Neural cell (in vitro differentiated cells): ENCODE measurements at regions not wholly inside any gene's neighbourhood (a gene's known extent, or its start where the extent isn't known, plus 50 kb on each side); places are given as distances from the start of the nearest gene placed in this dataset.

ENCODE experiments used
- H2AFZ ChIP-seq: fragments of 200-600, 300-800 bp; sonication (generic), shearing (Covaris generic); 2 replicates; pipeline ENCODE4 v1.6.0; 2014; ENCODE audit warnings: low read depth, mild to moderate bottlenecking, antibody characterized with exemption, low read length, moderate library complexity
- H3F3A ChIP-seq: fragments of 200-600 bp; shearing (Covaris generic); 2 replicates; pipeline ENCODE4 v1.6.1; 2016; ENCODE audit warnings: mild to moderate bottlenecking, moderate library complexity, mixed read lengths, antibody characterized with exemption, low read length; ENCODE audit not compliant: insufficient read depth, poor library complexity, severe bottlenecking
- H3K27ac ChIP-seq: fragments of 200-600, 300-800 bp; sonication (generic), shearing (Covaris generic); 2 replicates; pipeline ENCODE4 v1.5.1; 2014; ENCODE audit warnings: mild to moderate bottlenecking, low read length, moderate library complexity
- H3K27me3 ChIP-seq: fragments of 300-800, 200-600 bp; sonication (generic), shearing (Covaris generic); 2 replicates; pipeline ENCODE4 v1.6.0; 2014; ENCODE audit warnings: mild to moderate bottlenecking, low read depth, low read length, moderate library complexity; ENCODE audit not compliant: insufficient read depth
- H3K36me3 ChIP-seq: fragments of 300-800, 200-600 bp; sonication (generic), shearing (Covaris generic); 2 replicates; pipeline ENCODE4 v1.5.1; 2014; ENCODE audit warnings: mild to moderate bottlenecking, antibody characterized with exemption, low read length, moderate library complexity; ENCODE audit not compliant: insufficient read depth
- H3K4me2 ChIP-seq: fragments of 300-800, 200-600 bp; sonication (generic), shearing (Covaris generic); 2 replicates; pipeline ENCODE4 v1.6.0; 2014; ENCODE audit warnings: mild to moderate bottlenecking, low read length
- H3K4me3 ChIP-seq: fragments of 300-800, 200-600 bp; sonication (generic), shearing (Covaris generic); 2 replicates; pipeline ENCODE4 v1.5.1; 2014; ENCODE audit warnings: mild to moderate bottlenecking, low read length, moderate library complexity
- H3K79me2 ChIP-seq: fragments of 200-600 bp; shearing (Covaris generic); replicated peaks from 2 replicates; pipeline ENCODE4 v1.6.0; 2014; ENCODE audit warnings: mild to moderate bottlenecking, low read length, moderate library complexity; ENCODE audit not compliant: insufficient read depth
- H3K9ac ChIP-seq: fragments of 300-800, 200-600 bp; sonication (generic), shearing (Covaris generic); 2 replicates; pipeline ENCODE4 v1.6.1; 2016; ENCODE audit warnings: mild to moderate bottlenecking, low read length, mixed read lengths
- H3K9me2 ChIP-seq: fragments of 200-600 bp; shearing (Covaris generic); 2 replicates; pipeline ENCODE4 v1.6.1; 2016; ENCODE audit warnings: mild to moderate bottlenecking, low read length, mixed read lengths; ENCODE audit not compliant: insufficient read depth
- H3K9me3 ChIP-seq: fragments of 200-600, 300-800 bp; sonication (generic), shearing (Covaris generic); 2 replicates; pipeline ENCODE4 v1.6.1; 2016; ENCODE audit warnings: mild to moderate bottlenecking, mixed run types, low read length, moderate library complexity, mixed read lengths
- H4K20me1 ChIP-seq: fragments of 200-600 bp; shearing (Covaris generic); 2 replicates; pipeline ENCODE4 v1.6.1; 2016; ENCODE audit warnings: mild to moderate bottlenecking, mixed run types; ENCODE audit not compliant: insufficient read depth
- EP300 ChIP-seq: fragments of 450-650 bp; conservative IDR thresholded peaks from 2 replicates; pipeline ENCODE4 v1.6.1; 2014; ENCODE audit warnings: antibody characterized with exemption, mild to moderate bottlenecking, moderate library complexity; ENCODE audit not compliant: poor library complexity, severe bottlenecking
- EZH2 ChIP-seq: fragments of 200-600, 300-800 bp; shearing (Covaris generic), sonication (generic); IDR thresholded peaks from 2 replicates; pipeline ENCODE4 v1.6.1; 2014; ENCODE audit warnings: antibody characterized with exemption, low read length, borderline replicate concordance, mild to moderate bottlenecking; ENCODE audit not compliant: insufficient read depth, poor library complexity, severe bottlenecking
- MXI1 ChIP-seq: fragments of 450-650 bp; conservative IDR thresholded peaks from 2 replicates; pipeline ENCODE4 v1.6.1; 2014; ENCODE audit warnings: antibody characterized with exemption, mild to moderate bottlenecking; ENCODE audit not compliant: poor library complexity, severe bottlenecking
- POLR2AphosphoS5 ChIP-seq: IDR thresholded peaks from 2 replicates; pipeline ENCODE4 v1.6.1; 2012
- RAD21 ChIP-seq: fragments of 450-650 bp; conservative IDR thresholded peaks from 2 replicates; pipeline ENCODE4 v1.6.1; 2014; ENCODE audit warnings: antibody characterized with exemption, mild to moderate bottlenecking, moderate library complexity
- SMC3 ChIP-seq: fragments of 450-650 bp; conservative IDR thresholded peaks from 2 replicates; pipeline ENCODE4 v1.6.1; 2014; ENCODE audit warnings: antibody characterized with exemption, mild to moderate bottlenecking, moderate library complexity; ENCODE audit not compliant: poor library complexity
- TAF1 ChIP-seq: IDR thresholded peaks from 2 replicates; pipeline ENCODE4 v1.6.1; 2012; ENCODE audit warnings: low read depth
- TF ChIP-seq, protein P1 (sequence below): fragments of 450-650 bp; IDR thresholded peaks from 2 replicates; pipeline ENCODE4 v1.5.1; 2014; ENCODE audit warnings: antibody characterized with exemption, mild to moderate bottlenecking, moderate library complexity; ENCODE audit not compliant: poor library complexity, severe bottlenecking
- TF ChIP-seq, protein P2 (sequence below): IDR thresholded peaks from 2 replicates; pipeline ENCODE4 v1.6.1; 2012; ENCODE audit warnings: borderline replicate concordance

DNA sequence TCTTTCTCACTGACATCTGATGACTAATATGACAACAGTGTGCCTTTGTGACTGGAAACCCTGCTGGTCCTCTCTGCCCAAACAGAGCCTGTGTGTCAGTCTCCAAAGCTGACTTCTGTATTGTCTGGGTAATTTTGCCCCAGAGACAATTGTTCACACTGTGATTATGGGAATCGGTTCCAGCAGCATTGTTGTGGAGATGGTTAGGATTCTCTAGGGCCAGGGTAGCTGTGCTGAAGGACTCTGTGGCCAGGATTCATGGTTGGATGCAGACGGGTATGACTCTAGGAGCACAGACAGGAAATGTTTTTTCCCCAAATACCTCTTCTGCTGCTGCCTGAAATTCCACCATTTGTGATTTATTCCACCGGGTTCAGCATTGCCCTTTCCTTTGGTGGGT lies 57.5 kb upstream of the ITGA11 start:
- Histone ChIP-seq H3K27me3 (no peaks in the 10 kb centered on the region), H2AFZ (no peak overlapping the region), H3K27ac (no peak overlapping the region), H3K4me3 (no peak overlapping the region), H3K9me2 (no peaks in the 10 kb centered on the region), H3K9ac (no peak overlapping the region), H3K36me3 (no peaks in the 10 kb centered on the region), H3K79me2 (no peaks in the 10 kb centered on the region), H3K4me2 (no peak overlapping the region), H4K20me1 (no peaks in the 10 kb centered on the region), H3K9me3 (no peaks in the 10 kb centered on the region), H3F3A (no peaks in the 10 kb centered on the region)
- TF ChIP-seq, protein P1, sequence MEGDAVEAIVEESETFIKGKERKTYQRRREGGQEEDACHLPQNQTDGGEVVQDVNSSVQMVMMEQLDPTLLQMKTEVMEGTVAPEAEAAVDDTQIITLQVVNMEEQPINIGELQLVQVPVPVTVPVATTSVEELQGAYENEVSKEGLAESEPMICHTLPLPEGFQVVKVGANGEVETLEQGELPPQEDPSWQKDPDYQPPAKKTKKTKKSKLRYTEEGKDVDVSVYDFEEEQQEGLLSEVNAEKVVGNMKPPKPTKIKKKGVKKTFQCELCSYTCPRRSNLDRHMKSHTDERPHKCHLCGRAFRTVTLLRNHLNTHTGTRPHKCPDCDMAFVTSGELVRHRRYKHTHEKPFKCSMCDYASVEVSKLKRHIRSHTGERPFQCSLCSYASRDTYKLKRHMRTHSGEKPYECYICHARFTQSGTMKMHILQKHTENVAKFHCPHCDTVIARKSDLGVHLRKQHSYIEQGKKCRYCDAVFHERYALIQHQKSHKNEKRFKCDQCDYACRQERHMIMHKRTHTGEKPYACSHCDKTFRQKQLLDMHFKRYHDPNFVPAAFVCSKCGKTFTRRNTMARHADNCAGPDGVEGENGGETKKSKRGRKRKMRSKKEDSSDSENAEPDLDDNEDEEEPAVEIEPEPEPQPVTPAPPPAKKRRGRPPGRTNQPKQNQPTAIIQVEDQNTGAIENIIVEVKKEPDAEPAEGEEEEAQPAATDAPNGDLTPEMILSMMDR = no peak
- TF ChIP-seq SMC3 (no peak), EP300 (no peak), TAF1 (no peak), POLR2AphosphoS5 (no peak), MXI1 (no peak), EZH2 (no peak), RAD21 (no peak)
- TF ChIP-seq, protein P2, sequence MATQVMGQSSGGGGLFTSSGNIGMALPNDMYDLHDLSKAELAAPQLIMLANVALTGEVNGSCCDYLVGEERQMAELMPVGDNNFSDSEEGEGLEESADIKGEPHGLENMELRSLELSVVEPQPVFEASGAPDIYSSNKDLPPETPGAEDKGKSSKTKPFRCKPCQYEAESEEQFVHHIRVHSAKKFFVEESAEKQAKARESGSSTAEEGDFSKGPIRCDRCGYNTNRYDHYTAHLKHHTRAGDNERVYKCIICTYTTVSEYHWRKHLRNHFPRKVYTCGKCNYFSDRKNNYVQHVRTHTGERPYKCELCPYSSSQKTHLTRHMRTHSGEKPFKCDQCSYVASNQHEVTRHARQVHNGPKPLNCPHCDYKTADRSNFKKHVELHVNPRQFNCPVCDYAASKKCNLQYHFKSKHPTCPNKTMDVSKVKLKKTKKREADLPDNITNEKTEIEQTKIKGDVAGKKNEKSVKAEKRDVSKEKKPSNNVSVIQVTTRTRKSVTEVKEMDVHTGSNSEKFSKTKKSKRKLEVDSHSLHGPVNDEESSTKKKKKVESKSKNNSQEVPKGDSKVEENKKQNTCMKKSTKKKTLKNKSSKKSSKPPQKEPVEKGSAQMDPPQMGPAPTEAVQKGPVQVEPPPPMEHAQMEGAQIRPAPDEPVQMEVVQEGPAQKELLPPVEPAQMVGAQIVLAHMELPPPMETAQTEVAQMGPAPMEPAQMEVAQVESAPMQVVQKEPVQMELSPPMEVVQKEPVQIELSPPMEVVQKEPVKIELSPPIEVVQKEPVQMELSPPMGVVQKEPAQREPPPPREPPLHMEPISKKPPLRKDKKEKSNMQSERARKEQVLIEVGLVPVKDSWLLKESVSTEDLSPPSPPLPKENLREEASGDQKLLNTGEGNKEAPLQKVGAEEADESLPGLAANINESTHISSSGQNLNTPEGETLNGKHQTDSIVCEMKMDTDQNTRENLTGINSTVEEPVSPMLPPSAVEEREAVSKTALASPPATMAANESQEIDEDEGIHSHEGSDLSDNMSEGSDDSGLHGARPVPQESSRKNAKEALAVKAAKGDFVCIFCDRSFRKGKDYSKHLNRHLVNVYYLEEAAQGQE = no peak

GRCh38 chr15:68491415-68492106 lies 59.6 kb upstream of the ITGA11 start:
- no peaks in the 10 kb centered on the region for H3K9me3 ChIP-seq
- H3K9ac ChIP-seq = no peak overlapping the region
- no peaks in the 10 kb centered on the region for H3K36me3 ChIP-seq
- H4K20me1 ChIP-seq = no peaks in the 10 kb centered on the region
- no peaks in the 10 kb centered on the region for H3K27me3 ChIP-seq
- H3K9me2 ChIP-seq = no peaks in the 10 kb centered on the region
- no peak for TF ChIP-seq TAF1
- no peak for TF ChIP-seq SMC3
- no peak for TF ChIP-seq EP300
- no peak for TF ChIP-seq POLR2AphosphoS5
- TF ChIP-seq EZH2 = no peak
- TF ChIP-seq, protein P1 = no peak
- TF ChIP-seq RAD21 = no peak
- TF ChIP-seq, protein P2 = no peak
- no peak for TF ChIP-seq MXI1
- H2AFZ ChIP-seq = no peak overlapping the region
- H3K4me2 ChIP-seq = no peak overlapping the region
- H3K27ac ChIP-seq = no peak overlapping the region
- no peak overlapping the region for H3K4me3 ChIP-seq
- no peaks in the 10 kb centered on the region for H3K79me2 ChIP-seq
- no peaks in the 10 kb centered on the region for H3F3A ChIP-seq
